HG02763 (cell line): ENCODE measurements at regions not wholly inside any gene's neighbourhood (a gene's known extent, or its start where the extent isn't known, plus 50 kb on each side); places are given as distances from the start of the nearest gene placed in this dataset.

ENCODE experiments used
- ATAC-seq: cut with Tn5 transposase; IDR thresholded peaks from one replicate; pipeline ENCODE4 v1.9.1; 2021; ENCODE audit warnings: mild to moderate bottlenecking, moderate library complexity; ENCODE audit not compliant: unreplicated experiment

GRCh38 chr3:188940573-188940932 is 231.2 kb upstream of the TPRG1 start:
- ATAC-seq = no peak

DNA sequence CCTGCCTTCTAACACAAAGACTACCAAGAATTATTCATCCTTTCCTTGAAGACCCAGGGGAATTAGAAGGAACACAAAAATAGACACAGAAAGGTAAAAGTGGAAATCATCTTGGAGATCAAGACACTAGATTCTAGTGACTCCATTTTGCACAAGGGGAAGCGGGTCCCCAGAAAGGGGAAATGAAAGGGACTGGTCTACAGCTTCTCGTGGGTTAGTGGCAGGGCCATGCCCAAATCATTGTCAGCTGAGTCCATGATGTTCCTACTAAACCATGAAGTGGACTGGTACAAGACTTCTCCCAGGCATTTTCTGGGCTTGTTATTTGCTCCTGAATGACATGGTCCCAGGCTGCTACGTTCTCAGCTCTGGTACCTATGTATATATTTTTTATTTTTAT is 230.7 kb upstream of the TPRG1 start:
- ATAC-seq = no peak

GRCh38 chr3:188942191-188942590 is 229.6 kb upstream of the TPRG1 start:
- no peak for ATAC-seq

DNA sequence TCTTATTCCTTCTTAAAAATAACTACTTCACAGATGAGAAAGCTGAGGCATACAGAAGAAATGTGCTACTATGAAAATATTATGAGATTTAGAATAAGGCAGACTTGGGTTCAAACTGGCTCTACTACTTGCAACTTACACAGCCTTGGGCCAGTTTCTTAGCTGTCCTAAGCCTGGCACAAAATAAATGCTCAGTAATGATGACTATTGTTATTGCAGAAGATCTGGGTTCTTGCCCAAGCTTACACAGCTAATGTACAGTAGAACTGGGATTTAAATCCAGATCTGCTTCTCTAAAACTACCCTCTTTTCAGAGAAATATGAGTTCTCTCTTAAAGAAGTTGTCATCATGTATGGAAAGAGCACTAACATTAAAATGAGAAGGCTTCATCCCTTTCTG is 228.2 kb upstream of the TPRG1 start:
- no peak for ATAC-seq

- ATAC-seq = no peak
These were observed 227.7 kb upstream of the TPRG1 start for GRCh38 chr3:188944108-188944507.

GRCh38 chr3:188946351-188947240 is 225.2 kb upstream of the TPRG1 start:
- no peak for ATAC-seq

DNA sequence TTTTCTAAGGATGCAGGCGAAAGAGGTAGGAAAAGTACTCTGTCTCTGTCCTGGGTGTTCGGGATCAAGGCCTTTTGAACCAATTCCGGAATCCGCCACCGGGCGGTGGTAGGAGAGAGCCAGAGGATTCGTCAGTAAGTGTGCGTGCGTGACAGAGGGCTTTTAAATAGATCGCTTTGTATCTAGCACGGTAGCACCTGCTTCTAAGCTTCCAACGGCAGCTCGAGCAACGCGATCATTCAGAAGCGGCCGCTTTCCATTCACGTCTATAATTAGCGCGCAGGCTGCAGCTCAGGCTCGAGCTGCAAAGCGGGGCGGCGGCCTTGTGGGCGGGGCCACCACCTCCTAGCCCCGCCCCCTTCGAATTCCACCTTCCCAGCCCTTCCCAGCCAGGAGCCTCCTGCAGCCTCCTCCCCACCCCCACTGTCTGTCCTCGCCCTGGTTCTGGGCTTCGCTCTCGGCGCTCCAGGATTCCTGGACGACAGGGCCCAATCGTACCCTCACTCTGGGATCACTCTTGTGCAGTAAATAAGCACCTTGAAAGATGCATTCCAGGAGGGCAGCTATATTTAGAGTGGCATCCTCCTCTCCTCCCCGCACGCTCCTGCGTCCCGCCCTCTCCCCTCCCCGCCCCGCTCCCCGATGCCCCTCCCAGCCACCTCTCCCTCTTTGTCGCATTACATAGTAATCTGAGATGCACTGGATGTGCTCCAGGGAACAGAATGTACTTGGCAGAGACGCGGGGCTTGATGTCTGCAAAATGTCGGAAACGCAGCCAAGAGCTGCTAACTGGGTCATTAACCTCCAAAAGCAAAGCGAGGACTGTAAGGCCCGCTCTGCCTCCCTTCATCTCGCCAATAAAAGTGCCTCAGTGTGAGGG is 224.1 kb upstream of the TPRG1 start:
- no peak for ATAC-seq

DNA sequence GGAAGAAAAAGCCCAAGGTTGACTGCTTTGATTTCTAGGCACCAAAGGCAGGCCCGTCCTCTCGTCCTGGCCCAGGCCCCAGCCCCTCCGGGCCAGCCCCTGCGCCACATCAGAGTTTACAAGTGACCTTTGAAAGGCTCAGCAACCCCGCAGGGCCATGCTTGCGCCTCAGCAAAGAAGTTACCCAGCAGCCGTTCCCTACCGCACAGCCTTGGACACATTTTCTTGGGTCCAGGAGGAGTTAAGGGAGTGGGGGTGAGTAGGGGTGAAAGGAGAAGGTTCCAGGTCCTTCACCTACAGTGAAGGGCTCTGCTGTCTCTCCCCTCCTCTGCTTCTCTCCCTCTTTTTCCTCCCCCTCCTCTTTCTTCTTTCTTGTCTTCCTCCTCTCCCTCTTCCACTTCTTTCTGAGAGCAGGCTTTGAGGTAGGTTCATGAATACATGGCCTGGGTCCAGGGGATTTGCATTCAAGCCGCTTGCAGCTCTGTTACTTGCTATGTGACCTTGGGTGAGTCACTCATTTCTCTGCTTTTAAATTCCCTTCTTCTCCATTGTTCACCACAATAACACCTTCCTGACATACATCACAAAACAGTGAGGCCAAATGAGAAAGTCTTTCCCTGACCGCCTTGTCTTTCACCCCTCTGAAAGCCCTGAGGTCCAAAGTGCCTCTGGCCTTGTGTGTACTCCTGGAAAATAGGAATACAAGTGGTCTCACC is 223.3 kb upstream of the TPRG1 start:
- ATAC-seq = no peak

GRCh38 chr3:188948997-188949389 is 222.8 kb upstream of the TPRG1 start:
- ATAC-seq = no peak

GRCh38 chr3:188949456-188949855 is 222.3 kb upstream of the TPRG1 start:
- no peak for ATAC-seq

- ATAC-seq = no peak
These were observed 221.8 kb upstream of the TPRG1 start for GRCh38 chr3:188949996-188950395.

DNA sequence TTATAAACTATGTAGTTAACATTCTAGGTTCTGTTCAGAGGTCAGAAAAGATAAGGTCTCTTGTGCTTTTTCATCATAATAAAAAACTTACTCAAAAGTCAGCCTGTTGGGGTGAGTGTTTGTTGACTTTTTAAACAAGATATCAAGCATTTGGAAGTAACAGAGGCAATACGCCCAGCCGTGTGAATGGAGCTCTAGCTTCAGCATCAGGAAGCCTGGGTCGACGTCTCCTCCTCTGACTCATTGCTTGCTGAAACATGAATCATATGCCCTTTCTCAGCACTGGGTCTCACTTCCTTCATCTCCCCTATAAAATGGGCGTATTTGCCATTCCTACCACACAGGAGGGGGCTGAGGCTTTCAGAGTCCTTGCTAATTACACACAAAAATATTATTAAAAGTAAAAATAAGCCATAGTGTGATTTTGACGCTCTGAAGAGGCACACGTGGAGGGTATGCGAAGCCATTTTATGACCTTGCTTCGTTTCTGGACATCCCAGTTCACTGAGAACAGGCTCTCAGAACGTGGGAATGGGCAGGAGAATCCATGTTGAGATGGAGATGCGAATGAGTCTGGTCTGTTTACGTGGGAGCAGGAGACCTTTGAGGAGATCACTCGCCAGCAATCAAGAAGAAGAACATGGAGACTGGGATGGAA is 220.8 kb upstream of the TPRG1 start:
- no peak for ATAC-seq

GRCh38 chr3:188951734-188952133 is 220.0 kb upstream of the TPRG1 start:
- ATAC-seq = no peak

GRCh38 chr3:188954590-188955208 is 217.1 kb upstream of the TPRG1 start:
- no peak for ATAC-seq

- ATAC-seq = no peak
These were observed 215.9 kb upstream of the TPRG1 start for GRCh38 chr3:188955919-188956318.

DNA sequence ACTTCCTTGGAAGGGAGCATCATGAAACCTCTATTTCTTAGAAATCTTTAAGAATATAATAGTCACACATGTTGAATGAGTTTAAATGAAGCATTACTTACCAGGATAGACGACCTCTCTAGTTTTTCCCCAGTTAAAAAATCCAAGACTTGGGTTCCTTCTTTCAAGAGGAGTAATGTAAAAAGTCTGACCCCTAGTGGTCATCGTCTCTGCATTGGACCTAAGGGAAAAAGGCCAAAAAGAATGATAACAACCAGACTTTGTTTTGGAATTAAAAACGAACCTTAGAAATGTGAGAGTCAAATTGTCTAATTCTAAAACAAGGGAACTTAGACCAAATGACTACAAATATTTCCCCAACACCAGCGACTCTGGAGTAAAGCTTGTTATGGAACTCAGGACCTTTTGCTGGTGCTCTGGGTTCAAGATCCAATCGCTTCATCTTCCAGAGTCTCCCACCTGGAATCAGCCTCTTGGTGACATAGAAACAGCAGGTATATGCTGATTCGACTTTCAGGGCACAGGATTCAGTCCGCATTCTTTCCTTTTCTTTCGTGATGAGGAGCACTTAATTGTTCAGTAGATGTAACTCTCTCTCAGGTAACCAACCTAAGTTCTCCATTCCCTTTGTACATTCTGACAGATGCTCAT is 214.8 kb upstream of the TPRG1 start:
- no peak for ATAC-seq

DNA sequence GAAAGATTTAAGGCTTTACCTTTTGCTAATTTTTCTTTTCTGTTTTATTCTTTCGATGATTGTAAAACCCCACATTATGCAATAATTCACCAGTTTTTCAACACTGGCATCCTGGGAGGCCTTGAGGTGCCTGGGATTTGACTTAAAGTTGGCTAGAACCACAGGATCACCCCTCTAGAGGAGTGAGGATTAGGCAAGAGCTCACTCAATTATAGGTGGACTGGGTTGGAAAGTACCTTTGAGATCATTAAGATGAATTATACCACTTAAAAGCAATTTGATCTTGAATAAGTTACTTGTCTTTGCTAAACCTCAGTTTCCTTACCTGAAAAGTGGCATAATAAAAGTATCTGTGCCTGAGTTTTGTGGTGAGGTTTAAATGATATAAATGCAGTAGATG is 212.8 kb upstream of the TPRG1 start:
- ATAC-seq = no peak

DNA sequence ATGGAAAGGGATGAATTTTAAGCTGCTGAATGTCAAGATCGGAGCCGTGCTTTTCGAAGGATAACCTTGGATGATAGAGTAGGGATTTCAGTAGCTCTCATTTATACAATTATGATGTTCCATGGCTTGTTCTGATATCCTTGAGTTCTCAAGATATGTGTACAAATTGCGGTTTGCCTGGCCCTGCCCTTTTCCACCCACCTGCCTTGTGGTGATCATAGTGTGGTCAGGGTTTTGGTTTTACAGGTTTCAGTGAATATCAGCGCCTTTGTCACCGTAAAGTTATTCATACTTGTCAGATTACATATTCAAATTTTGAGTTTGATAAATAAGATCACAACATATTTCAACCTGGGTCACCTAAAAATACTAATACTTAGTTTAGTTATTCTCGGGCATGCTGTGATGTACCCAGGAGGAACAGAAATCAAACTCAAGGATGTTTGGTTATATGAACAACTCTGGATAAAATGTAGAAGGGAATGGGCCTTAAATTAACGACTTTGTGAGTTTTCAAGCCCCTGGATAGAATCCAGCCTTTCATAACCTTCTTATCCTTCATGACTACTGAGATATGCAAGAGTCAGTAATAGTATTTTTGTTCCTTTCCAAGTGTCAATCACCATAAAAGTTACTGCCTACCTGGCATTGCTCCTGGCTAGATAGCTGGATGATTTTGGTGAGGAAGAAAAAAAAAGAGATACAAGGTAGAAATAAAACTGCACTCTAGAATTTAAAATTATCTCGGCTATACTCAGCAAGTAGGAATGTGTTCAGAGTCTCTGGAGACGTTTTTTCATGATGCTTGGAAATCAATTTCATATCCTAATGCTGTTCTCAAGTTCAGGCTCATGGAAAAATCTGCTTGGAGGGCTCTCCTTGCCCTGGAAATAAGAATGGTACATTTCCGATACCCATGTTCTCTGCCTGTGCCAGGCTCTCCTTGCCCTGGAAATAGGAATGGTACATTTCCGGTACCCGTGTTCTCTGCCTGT is 209.2 kb upstream of the TPRG1 start:
- no peak for ATAC-seq

GRCh38 chr3:188964957-188965356 is 206.8 kb upstream of the TPRG1 start:
- no peak for ATAC-seq
